SK-N-SH (cell line): ENCODE measurements at regions not wholly inside any gene's neighbourhood (a gene's known extent, or its start where the extent isn't known, plus 50 kb on each side); places are given as distances from the start of the nearest gene placed in this dataset.

ENCODE experiments used
- CTCF ChIA-PET: fragments of 300-600, 350-600 bp; formaldehyde crosslinking; extraction: SDS; loops from one replicate; lab custom pipeline; 2021; lab: Yijun Ruan, JAX
- POLR2A ChIA-PET: fragments of 350-600 bp; sonication (Branson Sonifier 250); formaldehyde crosslinking; extraction: SDS; loops from one replicate; lab custom pipeline; 2020; ENCODE audit warnings: antibody characterized with exemption, inconsistent platforms; lab: Yijun Ruan, JAX
- DNase-seq: peaks from one replicate; pipeline ENCODE4 v3.0.0; 2012
- H2AFZ ChIP-seq: fragments of 200-600 bp; sonication (generic); 2 replicates; pipeline ENCODE4 v1.8.1; 2016; ENCODE audit warnings: antibody characterized with exemption, mild to moderate bottlenecking, low read depth
- H3F3A ChIP-seq: fragments of 200-600 bp; sonication (generic); replicated peaks from 2 replicates; pipeline ENCODE3; 2016; ENCODE audit warnings: antibody characterized with exemption, mild to moderate bottlenecking; ENCODE audit not compliant: insufficient read depth
- H3K27ac ChIP-seq, 2 experiments: fragments of 200-500 bp in 1 of 2; fragments of 200-600 bp in 1 of 2; sonication (Bioruptor generic) in 1 of 2; sonication (generic), shearing (Covaris generic) in 1 of 2; 2 replicates each; pipeline versions ENCODE4 v1.5.1 to v1.6.1; 2014 to 2016; ENCODE audit warnings: low read depth in 2 of 2, inconsistent platforms in 1 of 2, low read length in 1 of 2, mild to moderate bottlenecking in 1 of 2, mixed read lengths in 1 of 2
- H3K27me3 ChIP-seq: fragments of 200-600 bp; sonication (generic), shearing (Covaris generic); 2 replicates; pipeline ENCODE4 v1.6.1; 2016; ENCODE audit warnings: mixed run types; ENCODE audit not compliant: insufficient read depth
- H3K36me3 ChIP-seq, 2 experiments: fragments of 200-500 bp in 1 of 2; fragments of 200-600 bp in 1 of 2; sonication (Bioruptor generic) in 1 of 2; sonication (generic) in 1 of 2; replicated peaks in 1 of 2; 2 replicates each; pipeline versions ENCODE3 to v1.5.1; 2014 to 2016; ENCODE audit warnings: low read length in 1 of 2, mild to moderate bottlenecking in 1 of 2; ENCODE audit not compliant: insufficient read depth in 2 of 2, control insufficient read depth in 1 of 2
- H3K4me1 ChIP-seq, 2 experiments: fragments of 200-500 bp in 1 of 2; fragments of 200-600 bp in 1 of 2; sonication (Bioruptor generic) in 1 of 2; sonication (generic), shearing (Covaris generic) in 1 of 2; 2 replicates each; pipeline versions ENCODE4 v1.5.1 to v1.6.1; 2014 to 2016; ENCODE audit warnings: low read depth in 1 of 2, low read length in 1 of 2, mixed run types in 1 of 2; ENCODE audit not compliant: insufficient read depth in 2 of 2, control insufficient read depth in 1 of 2
- H3K4me2 ChIP-seq: fragments of 200-600 bp; sonication (generic), shearing (Covaris generic); 2 replicates; pipeline ENCODE4 v1.6.1; 2017; ENCODE audit warnings: mixed run types
- H3K4me3 ChIP-seq, 2 experiments: fragments of 200-500 bp in 1 of 2; fragments of 200-600 bp in 1 of 2; sonication (Bioruptor generic) in 1 of 2; sonication (generic), shearing (Covaris generic) in 1 of 2; 2 replicates each; pipeline versions ENCODE4 v1.5.1 to v1.8.1; 2014 to 2016; ENCODE audit warnings: low read depth in 2 of 2, inconsistent platforms in 1 of 2, low read length in 1 of 2, mild to moderate bottlenecking in 1 of 2, mixed read lengths in 1 of 2, moderate library complexity in 1 of 2
- H3K79me2 ChIP-seq: fragments of 200-600 bp; sonication (generic); 2 replicates; pipeline ENCODE4 v1.8.1; 2017; ENCODE audit warnings: mild to moderate bottlenecking; ENCODE audit not compliant: insufficient read depth
- H3K9ac ChIP-seq: fragments of 200-600 bp; sonication (generic); 2 replicates; pipeline ENCODE4 v1.6.1; 2017; ENCODE audit warnings: mixed run types
- H3K9me2 ChIP-seq: fragments of 200-600 bp; sonication (generic); 2 replicates; pipeline ENCODE4 v1.6.1; 2017; ENCODE audit warnings: mixed run types
- H3K9me3 ChIP-seq: fragments of 200-600 bp; sonication (generic); 2 replicates; pipeline ENCODE4 v1.6.1; 2017; ENCODE audit warnings: mixed run types, mild to moderate bottlenecking, moderate library complexity
- H4K20me1 ChIP-seq: fragments of 200-600 bp; sonication (generic); 2 replicates; pipeline ENCODE4 v1.6.1; 2017; ENCODE audit warnings: mild to moderate bottlenecking, mixed run types; ENCODE audit not compliant: insufficient read depth
- CHD2 ChIP-seq: fragments of 150-350 bp; IDR thresholded peaks from 2 replicates; pipeline ENCODE4 v1.6.1; 2018; ENCODE audit warnings: low read length; ENCODE audit not compliant: partially characterized antibody
- ELF1 ChIP-seq: IDR thresholded peaks from 2 replicates; pipeline ENCODE4 v1.4.0; 2012
- EP300 ChIP-seq, 2 experiments: IDR thresholded peaks; 2 replicates each; pipeline versions ENCODE4 v1.4.0 to v1.6.1; 2012; ENCODE audit warnings: borderline replicate concordance in 1 of 2, low read depth in 1 of 2, low read length in 1 of 2
- FOXJ3 ChIP-seq: sonication (generic); formaldehyde crosslinking; IDR thresholded peaks from 2 replicates; pipeline ENCODE4 v1.5.1; 2020; ENCODE audit warnings: mild to moderate bottlenecking, missing genetic modification reagents
- FOXM1 ChIP-seq: IDR thresholded peaks from 2 replicates; pipeline ENCODE4 v1.4.0; 2012; ENCODE audit warnings: low read depth, mild to moderate bottlenecking
- GATA2 ChIP-seq: sonication (generic); formaldehyde crosslinking; IDR thresholded peaks from 2 replicates; pipeline ENCODE4 v1.5.0; 2020; ENCODE audit warnings: mild to moderate bottlenecking, missing genetic modification reagents
- IRF3 ChIP-seq: fragments of 150-350 bp; IDR thresholded peaks from 2 replicates; pipeline ENCODE4 v1.6.1; 2016; ENCODE audit warnings: mild to moderate bottlenecking, low read depth, low read length
- MXI1 ChIP-seq: IDR thresholded peaks from 2 replicates; pipeline ENCODE4 v1.6.1; 2012; ENCODE audit warnings: mild to moderate bottlenecking, low read depth, low read length, improper control_type of control experiment
- NFIC ChIP-seq: IDR thresholded peaks from 2 replicates; pipeline ENCODE4 v1.4.0; 2012; ENCODE audit warnings: borderline replicate concordance
- NRF1 ChIP-seq: IDR thresholded peaks from 2 replicates; pipeline ENCODE4 v1.6.1; 2012; ENCODE audit warnings: low read depth, mild to moderate bottlenecking, low read length
- POLR2AphosphoS5 ChIP-seq: IDR thresholded peaks from 2 replicates; pipeline ENCODE4 v1.6.1; 2012; ENCODE audit warnings: low read depth, low read length
- RAD21 ChIP-seq: IDR thresholded peaks from 2 replicates; pipeline ENCODE4 v1.6.1; 2012; ENCODE audit warnings: mild to moderate bottlenecking, low read length
- RCOR1 ChIP-seq: fragments of 150-350 bp; IDR thresholded peaks from 2 replicates; pipeline ENCODE4 v1.6.1; 2017; ENCODE audit warnings: antibody characterized with exemption, low read length
- RFX5 ChIP-seq: IDR thresholded peaks from 2 replicates; pipeline ENCODE4 v1.6.1; 2012; ENCODE audit warnings: mild to moderate bottlenecking, improper control_type of control experiment, low read length
- SIN3A ChIP-seq: IDR thresholded peaks from 2 replicates; pipeline ENCODE4 v1.6.1; 2012; ENCODE audit warnings: low read depth, mild to moderate bottlenecking, low read length, moderate library complexity, borderline replicate concordance
- SMC3 ChIP-seq: IDR thresholded peaks from 2 replicates; pipeline ENCODE4 v1.6.1; 2012; ENCODE audit warnings: low read depth, low read length, improper control_type of control experiment
- TCF12 ChIP-seq: IDR thresholded peaks from 2 replicates; pipeline ENCODE4 v1.4.0; 2012
- YY1 ChIP-seq: IDR thresholded peaks from 2 replicates; pipeline ENCODE4 v1.4.0; 2012; ENCODE audit warnings: low read depth, mild to moderate bottlenecking
- TF ChIP-seq, protein P1 (sequence below): fragments of 150-350 bp; IDR thresholded peaks from 2 replicates; pipeline ENCODE4 v1.6.1; 2017; ENCODE audit warnings: antibody characterized with exemption, low read length, low read depth, borderline replicate concordance

- ChIA-PET CTCF (interaction anchor here (0.7 kb wide), 1 partner anchor 81 kb away, joined by 3 read pairs; no protein-coding TSS in a partner anchor), POLR2A (interaction anchor here (0.7 kb wide), 1 partner anchor 1094 kb away, joined by 3 read pairs; no protein-coding TSS in a partner anchor)
- no peak for TF ChIP-seq IRF3
- no peak for TF ChIP-seq NFIC
- no peak for TF ChIP-seq GATA2 (CRISPR knock-in tag)
- TF ChIP-seq RFX5, result no peak
- no peak for TF ChIP-seq TCF12
- TF ChIP-seq NRF1, result no peak
- no peak for TF ChIP-seq YY1
- TF ChIP-seq RCOR1, result no peak
- TF ChIP-seq ELF1, result no peak
- TF ChIP-seq FOXM1, result no peak
- no peak for TF ChIP-seq FOXJ3
- no peak for TF ChIP-seq CHD2
- TF ChIP-seq SIN3A, result no peak
- TF ChIP-seq MXI1, result no peak
- TF ChIP-seq, protein P1, sequence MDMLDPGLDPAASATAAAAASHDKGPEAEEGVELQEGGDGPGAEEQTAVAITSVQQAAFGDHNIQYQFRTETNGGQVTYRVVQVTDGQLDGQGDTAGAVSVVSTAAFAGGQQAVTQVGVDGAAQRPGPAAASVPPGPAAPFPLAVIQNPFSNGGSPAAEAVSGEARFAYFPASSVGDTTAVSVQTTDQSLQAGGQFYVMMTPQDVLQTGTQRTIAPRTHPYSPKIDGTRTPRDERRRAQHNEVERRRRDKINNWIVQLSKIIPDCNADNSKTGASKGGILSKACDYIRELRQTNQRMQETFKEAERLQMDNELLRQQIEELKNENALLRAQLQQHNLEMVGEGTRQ, result no peak
- no peak for TF ChIP-seq POLR2AphosphoS5
- no peaks in the 10 kb centered on the region for H3K79me2 ChIP-seq
- no peak overlapping the region for H3K9ac ChIP-seq
- H4K20me1 ChIP-seq, result no peaks in the 10 kb centered on the region
- H3K27ac ChIP-seq, result no peak overlapping the region
- no peaks in the 10 kb centered on the region for H3K36me3 ChIP-seq
- H3K4me1 ChIP-seq, result no peaks in the 10 kb centered on the region
- H3K27me3 ChIP-seq, result no peaks in the 10 kb centered on the region
- H3K4me2 ChIP-seq, result no peak overlapping the region
- no peak overlapping the region for H3K4me3 ChIP-seq
- H3K9me3 ChIP-seq, result no peaks in the 10 kb centered on the region
- no peak for DNase-seq
- no peak overlapping the region for H2AFZ ChIP-seq
- peaks cover 3% of the 10 kb centered on the region; the same call in 1 of the 2 replicates for H3K9me2 ChIP-seq
- no peaks in the 10 kb centered on the region for H3F3A ChIP-seq
These were observed 519.3 kb upstream of the ARPP21 start for GRCh38 chr3:35120026-35120425.

- no peak for DNase-seq
- Histone ChIP-seq H3K9me3 (no peaks in the 10 kb centered on the region), H3K9ac (no peak overlapping the region), H3K36me3 (no peaks in the 10 kb centered on the region)
- CTCF ChIA-PET, result no interaction called here
- TF ChIP-seq RAD21, result no peak
- no peak for TF ChIP-seq EP300 (IDR thresholded peaks at IDR 0.05; ENCODE audit: borderline replicate concordance in 1 of 2, low read depth in 1 of 2, low read length in 1 of 2)
- TF ChIP-seq SMC3, result no peak
- TF ChIP-seq, all 33 proteins: peak for 0
- POLR2A ChIA-PET, result interaction anchor here (0.7 kb wide), 1 partner anchor 17 kb away, joined by 3 read pairs; no protein-coding TSS in a partner anchor
- no peaks in the 10 kb centered on the region for H3K79me2 ChIP-seq
- no peaks in the 10 kb centered on the region for H3K27me3 ChIP-seq
- no peaks in the 10 kb centered on the region for H3K9me2 ChIP-seq
- no peak overlapping the region for H2AFZ ChIP-seq
- H3K4me3 ChIP-seq, result no peak overlapping the region
- no peaks in the 10 kb centered on the region; a peak in 1 of 4 replicates for H3K4me1 ChIP-seq
- H4K20me1 ChIP-seq, result no peaks in the 10 kb centered on the region
- no peak overlapping the region; a peak in 1 of 4 replicates for H3K27ac ChIP-seq
- no peak overlapping the region for H3K4me2 ChIP-seq
- no peaks in the 10 kb centered on the region for H3F3A ChIP-seq
These were observed 501.7 kb upstream of the ARPP21 start for GRCh38 chr3:35137612-35138011.
